Loucy (cell line): ENCODE measurements at regions not wholly inside any gene's neighbourhood (a gene's known extent, or its start where the extent isn't known, plus 50 kb on each side); places are given as distances from the start of the nearest gene placed in this dataset.

Source experiments
- H2AFZ ChIP-seq: fragments of 200-600 bp; sonication (generic); 2 replicates; pipeline ENCODE4 v1.6.0; 2016; ENCODE audit warnings: antibody characterized with exemption, mild to moderate bottlenecking, low read length, moderate library complexity
- H3F3A ChIP-seq: fragments of 200-600 bp; 2 replicates; pipeline ENCODE4 v1.6.0; 2016; ENCODE audit warnings: antibody characterized with exemption, low read depth, mild to moderate bottlenecking
- H3K27me3 ChIP-seq: fragments of 200-600 bp; sonication (generic); 2 replicates; pipeline ENCODE4 v1.6.1; 2014; ENCODE audit warnings: low read length, mild to moderate bottlenecking; ENCODE audit not compliant: insufficient read depth, poor library complexity, severe bottlenecking
- H3K36me3 ChIP-seq: fragments of 200-600 bp; sonication (generic); 2 replicates; pipeline ENCODE4 v1.6.1; 2016; ENCODE audit warnings: low read length; ENCODE audit not compliant: insufficient read depth
- H3K4me1 ChIP-seq: fragments of 200-600 bp; sonication (generic); 2 replicates; pipeline ENCODE4 v1.5.1; 2014; ENCODE audit warnings: low read length, mild to moderate bottlenecking; ENCODE audit not compliant: insufficient read depth, poor library complexity, severe bottlenecking
- H3K4me2 ChIP-seq: fragments of 200-600 bp; sonication (generic); 2 replicates; pipeline ENCODE4 v1.6.0; 2014; ENCODE audit warnings: antibody characterized with exemption, low read length, low read depth, mild to moderate bottlenecking; ENCODE audit not compliant: poor library complexity, severe bottlenecking
- H3K4me3 ChIP-seq: fragments of 200-600 bp; sonication (generic); 2 replicates; pipeline ENCODE4 v1.5.1; 2014; ENCODE audit warnings: low read length, mild to moderate bottlenecking, mixed read lengths; ENCODE audit not compliant: poor library complexity, severe bottlenecking
- H3K79me2 ChIP-seq: fragments of 200-600 bp; sonication (generic); 2 replicates; pipeline ENCODE4 v1.6.1; 2014; ENCODE audit warnings: low read length; ENCODE audit not compliant: insufficient read depth
- H3K9ac ChIP-seq: fragments of 200-600 bp; sonication (generic); 2 replicates; pipeline ENCODE4 v1.6.0; 2014; ENCODE audit warnings: mild to moderate bottlenecking, low read depth, low read length, moderate library complexity; ENCODE audit not compliant: poor library complexity, severe bottlenecking
- H3K9me2 ChIP-seq: fragments of 200-600 bp; sonication (generic); replicated peaks from 2 replicates; pipeline ENCODE4 v1.6.1; 2016; ENCODE audit warnings: low read depth, low read length, mixed read lengths
- H3K9me3 ChIP-seq: fragments of 200-600 bp; sonication (generic); 2 replicates; pipeline ENCODE4 v1.6.1; 2014; ENCODE audit warnings: mild to moderate bottlenecking, antibody characterized with exemption, low read length, low read depth; ENCODE audit not compliant: insufficient read depth
- H4K20me1 ChIP-seq: fragments of 200-600 bp; sonication (generic); 2 replicates; pipeline ENCODE4 v1.6.0; 2014; ENCODE audit warnings: antibody characterized with exemption, low read length, mild to moderate bottlenecking; ENCODE audit not compliant: insufficient read depth, poor library complexity, severe bottlenecking
- CTCF ChIP-seq: fragments of 200-600 bp; sonication (generic); conservative IDR thresholded peaks from 2 replicates; pipeline ENCODE4 v1.5.1; 2014; ENCODE audit warnings: mild to moderate bottlenecking, antibody characterized with exemption, low read length
- EZH2phosphoT487 ChIP-seq: fragments of 200-600 bp; IDR thresholded peaks from 2 replicates; pipeline ENCODE4 v1.6.1; 2018; ENCODE audit warnings: antibody characterized with exemption, mild to moderate bottlenecking, moderate library complexity, borderline replicate concordance

DNA sequence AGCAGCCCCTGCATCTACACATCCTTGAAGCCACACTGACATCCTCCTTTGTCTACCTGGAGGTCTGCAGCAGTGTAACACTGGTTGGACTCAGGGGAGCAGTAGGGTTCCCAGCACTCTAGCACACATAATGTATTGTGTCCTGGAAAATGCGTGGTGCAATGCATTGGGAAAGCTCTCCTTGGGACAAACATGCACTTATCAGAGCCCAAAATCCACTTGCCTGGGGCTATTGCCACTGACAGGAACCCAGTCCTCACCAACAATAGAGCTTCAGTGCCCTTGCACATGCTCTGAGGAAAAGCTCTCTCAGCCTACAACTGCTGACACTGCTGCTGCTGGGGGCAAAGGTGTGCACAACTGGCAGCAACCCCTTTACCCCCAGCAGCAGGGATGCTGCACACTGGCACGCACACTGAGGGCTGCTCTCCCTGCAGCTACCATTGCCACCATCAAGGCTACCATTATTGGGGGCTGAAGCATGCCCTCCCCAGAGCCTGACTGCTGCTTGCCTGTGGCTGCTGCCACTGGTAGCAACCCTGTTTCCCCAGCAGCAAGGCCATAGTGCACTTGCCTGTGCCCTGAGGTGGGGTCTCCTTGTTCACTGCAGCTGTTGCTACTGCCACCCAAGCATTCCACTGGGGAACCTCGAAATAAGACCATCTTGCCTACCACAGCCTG lies 221.9 kb downstream of the SLC38A4 start:
- Histone ChIP-seq H3K4me2 (no peak overlapping the region), H3K9me2 (no peaks in the 10 kb centered on the region), H3K79me2 (no peaks in the 10 kb centered on the region), H4K20me1 (no peaks in the 10 kb centered on the region), H2AFZ (no peak overlapping the region), H3K4me3 (no peak overlapping the region), H3K36me3 (no peaks in the 10 kb centered on the region), H3K9ac (no peak overlapping the region), H3F3A (no peaks in the 10 kb centered on the region), H3K9me3 (no peaks in the 10 kb centered on the region; the same call in 1 of the 2 replicates), H3K4me1 (peaks cover 9% of the 10 kb centered on the region), H3K27me3 (no peaks in the 10 kb centered on the region)
- TF ChIP-seq EZH2phosphoT487 (no peak), CTCF (no peak)

DNA sequence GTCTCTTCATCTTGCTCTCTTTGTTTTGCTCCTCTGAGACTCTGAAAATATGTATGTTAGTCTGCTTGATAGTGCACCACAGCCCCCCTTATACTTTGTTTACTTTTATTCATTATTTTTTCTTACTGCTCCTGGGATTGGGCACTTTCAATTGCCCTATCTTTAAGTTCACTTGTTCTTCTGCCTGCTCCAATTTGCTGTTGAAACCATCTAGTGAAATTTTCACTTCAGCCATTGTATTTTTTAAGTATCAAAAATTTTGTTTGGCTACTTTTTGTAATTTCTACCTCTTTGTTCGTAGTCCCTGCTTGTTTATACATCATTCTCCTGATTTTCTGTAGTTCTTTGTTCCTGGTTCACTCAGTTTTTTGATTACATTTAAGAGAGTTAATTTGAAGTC lies 223.3 kb downstream of the SLC38A4 start:
- H3K9me2 ChIP-seq: no peaks in the 10 kb centered on the region
- TF ChIP-seq CTCF: no peak
- TF ChIP-seq EZH2phosphoT487: no peak
- no peaks in the 10 kb centered on the region; the same call in 1 of the 2 replicates for H3K9me3 ChIP-seq
- no peaks in the 10 kb centered on the region for H3K27me3 ChIP-seq
- no peaks in the 10 kb centered on the region for H3K79me2 ChIP-seq
- H3K9ac ChIP-seq: no peak overlapping the region
- H4K20me1 ChIP-seq: no peaks in the 10 kb centered on the region
- no peak overlapping the region for H3K4me3 ChIP-seq
- no peaks in the 10 kb centered on the region for H3F3A ChIP-seq
- H3K4me2 ChIP-seq: no peak overlapping the region
- no peaks in the 10 kb centered on the region for H3K4me1 ChIP-seq
- no peak overlapping the region for H2AFZ ChIP-seq
- H3K36me3 ChIP-seq: no peaks in the 10 kb centered on the region

GRCh38 chr12:46590991-46591703 lies 218.6 kb upstream of the SLC38A2 start:
- Histone ChIP-seq H3K4me3 (no peak overlapping the region), H3K4me2 (no peak overlapping the region), H3K9me3 (no peaks in the 10 kb centered on the region; the same call in 1 of the 2 replicates), H3K4me1 (peaks cover 10% of the 10 kb centered on the region), H3K36me3 (no peaks in the 10 kb centered on the region), H3K9me2 (no peaks in the 10 kb centered on the region), H2AFZ (no peak overlapping the region), H4K20me1 (no peaks in the 10 kb centered on the region), H3F3A (no peaks in the 10 kb centered on the region), H3K27me3 (no peaks in the 10 kb centered on the region), H3K9ac (no peak overlapping the region), H3K79me2 (no peaks in the 10 kb centered on the region)
- no peak for TF ChIP-seq CTCF
